ENCODE measurements at regions not wholly inside any gene's neighbourhood (a gene's known extent, or its start where the extent isn't known, plus 50 kb on each side); places are given as distances from the start of the nearest gene placed in this dataset.

DNA sequence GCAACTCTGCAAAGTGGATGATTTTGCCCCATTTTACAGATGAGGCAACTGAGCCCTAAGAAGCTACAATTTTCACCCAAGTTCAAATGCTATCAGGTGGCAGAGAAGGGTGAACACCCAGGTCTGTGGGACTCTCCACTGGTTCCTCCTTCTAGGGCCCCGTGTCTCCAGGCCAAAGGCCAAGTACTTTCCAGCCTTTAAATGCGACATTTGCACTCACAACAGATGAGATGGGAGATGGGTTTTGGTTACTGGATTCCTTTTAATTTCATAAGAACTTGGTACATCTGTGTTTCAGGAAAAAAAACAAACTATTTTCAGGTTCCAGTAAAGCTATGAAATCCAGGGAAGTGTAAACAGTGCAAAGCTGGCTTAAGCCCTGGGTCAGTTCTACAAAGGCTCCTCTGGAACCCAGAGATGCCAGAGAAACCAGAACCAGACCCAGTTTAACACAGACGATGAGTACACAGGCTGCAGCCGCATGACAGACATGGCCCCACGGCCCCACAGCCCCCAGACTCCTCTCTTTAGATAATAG is 361.7 kb downstream of the ANAPC1 start:
- TF ChIP-seq, protein P1, sequence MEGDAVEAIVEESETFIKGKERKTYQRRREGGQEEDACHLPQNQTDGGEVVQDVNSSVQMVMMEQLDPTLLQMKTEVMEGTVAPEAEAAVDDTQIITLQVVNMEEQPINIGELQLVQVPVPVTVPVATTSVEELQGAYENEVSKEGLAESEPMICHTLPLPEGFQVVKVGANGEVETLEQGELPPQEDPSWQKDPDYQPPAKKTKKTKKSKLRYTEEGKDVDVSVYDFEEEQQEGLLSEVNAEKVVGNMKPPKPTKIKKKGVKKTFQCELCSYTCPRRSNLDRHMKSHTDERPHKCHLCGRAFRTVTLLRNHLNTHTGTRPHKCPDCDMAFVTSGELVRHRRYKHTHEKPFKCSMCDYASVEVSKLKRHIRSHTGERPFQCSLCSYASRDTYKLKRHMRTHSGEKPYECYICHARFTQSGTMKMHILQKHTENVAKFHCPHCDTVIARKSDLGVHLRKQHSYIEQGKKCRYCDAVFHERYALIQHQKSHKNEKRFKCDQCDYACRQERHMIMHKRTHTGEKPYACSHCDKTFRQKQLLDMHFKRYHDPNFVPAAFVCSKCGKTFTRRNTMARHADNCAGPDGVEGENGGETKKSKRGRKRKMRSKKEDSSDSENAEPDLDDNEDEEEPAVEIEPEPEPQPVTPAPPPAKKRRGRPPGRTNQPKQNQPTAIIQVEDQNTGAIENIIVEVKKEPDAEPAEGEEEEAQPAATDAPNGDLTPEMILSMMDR (IDR thresholded peaks at IDR 0.05) = no peak
- TF ChIP-seq POLR2A (IDR thresholded peaks at IDR 0.05) (no peak), EP300 (IDR thresholded peaks at IDR 0.05; ENCODE audit: low read depth) (no peak)
